A673 (cell line): ENCODE measurements at regions not wholly inside any gene's neighbourhood (a gene's known extent, or its start where the extent isn't known, plus 50 kb on each side); places are given as distances from the start of the nearest gene placed in this dataset.

Experiments
- BruUV-seq: library from RNA; stranded (reverse); fragments of 400-500 nt; replicated peaks from 2 replicates; lab custom pipeline; 2021; lab: Mats Ljungman, UMichigan
- CTCF ChIA-PET: fragments of 300-600 bp; sonication (Branson Sonifier 250); formaldehyde crosslinking; loops from one replicate; lab custom pipeline; 2022; ENCODE audit warnings: antibody characterized with exemption; lab: Charles Lee
- POLR2A ChIA-PET: fragments of 300-600 bp; sonication (Branson Sonifier 250); formaldehyde crosslinking; loops from one replicate; lab custom pipeline; 2022; ENCODE audit warnings: antibody characterized with exemption; ENCODE audit not compliant: low non-redundant PET; lab: Charles Lee
- DNase-seq: peaks from one replicate; pipeline ENCODE4 v3.0.0-alpha.2; 2015; ENCODE audit warnings: low spot score
- H3K27ac ChIP-seq: fragments of 200-600 bp; sonication (generic); 2 replicates; pipeline ENCODE4 v1.5.1; 2016; ENCODE audit warnings: mixed run types, low read depth, mild to moderate bottlenecking, mixed read lengths, antibody characterized with exemption, low read length; ENCODE audit not compliant: poor library complexity, severe bottlenecking
- H3K27me3 ChIP-seq: fragments of 200-600 bp; sonication (generic); replicated peaks from 2 replicates; pipeline ENCODE4 v1.6.1; 2017; ENCODE audit warnings: mixed run types, low read depth, mild to moderate bottlenecking, mixed read lengths, antibody characterized with exemption, low read length; ENCODE audit not compliant: insufficient read depth, poor library complexity
- H3K36me3 ChIP-seq: fragments of 200-600 bp; sonication (generic); 2 replicates; pipeline ENCODE4 v1.6.1; 2016; ENCODE audit warnings: mixed run types, mild to moderate bottlenecking, mixed read lengths, antibody characterized with exemption, low read length; ENCODE audit not compliant: insufficient read depth, poor library complexity, severe bottlenecking
- H3K4me1 ChIP-seq: fragments of 200-600 bp; sonication (generic); 2 replicates; pipeline ENCODE4 v1.6.1; 2017; ENCODE audit warnings: mixed run types, mild to moderate bottlenecking, mixed read lengths, antibody characterized with exemption, low read length; ENCODE audit not compliant: insufficient read depth, poor library complexity, severe bottlenecking
- H3K4me3 ChIP-seq: fragments of 200-600 bp; sonication (generic); 2 replicates; pipeline ENCODE4 v1.5.1; 2016; ENCODE audit warnings: low read depth, mixed run types, mild to moderate bottlenecking, mixed read lengths, low read length; ENCODE audit not compliant: poor library complexity, severe bottlenecking
- H3K9me3 ChIP-seq: fragments of 200-600 bp; sonication (generic); 2 replicates; pipeline ENCODE4 v1.6.1; 2016; ENCODE audit warnings: mixed run types, low read depth, mild to moderate bottlenecking, mixed read lengths, antibody characterized with exemption, low read length; ENCODE audit not compliant: poor library complexity, severe bottlenecking
- CTCF ChIP-seq: fragments of 300-800, 200-600 bp; sonication (generic); conservative IDR thresholded peaks from 2 replicates; pipeline ENCODE4 v1.5.1; 2017; ENCODE audit warnings: low read depth, mild to moderate bottlenecking, antibody characterized with exemption, low read length, moderate library complexity, mixed read lengths
- EZH2 ChIP-seq: fragments of 200-600 bp; sonication (generic); IDR thresholded peaks from 2 replicates; pipeline ENCODE4 v1.6.1; 2017; ENCODE audit warnings: borderline replicate concordance, low read depth, mild to moderate bottlenecking, mixed read lengths, antibody characterized with exemption, low read length; ENCODE audit not compliant: poor library complexity, severe bottlenecking
- intact Hi-C: fragments of 100-400 bp; cut with micrococcal nuclease; formaldehyde crosslinking; loops from one replicate; pipeline ENCODE4 v1.10.0; 2022; ENCODE audit not compliant: unreplicated experiment

- ChIA-PET POLR2A (interaction anchor here (0.7 kb wide), 1 partner anchor 24 kb away, joined by 8 read pairs; no protein-coding TSS in a partner anchor), CTCF (no interaction called here)
- DNase-seq: no peak
- H3K4me1 ChIP-seq: no peaks in the 10 kb centered on the region
- intact Hi-C loops: no loop called here
- BruUV-seq: no TSS peak
- no peak overlapping the region for H3K27ac ChIP-seq
- no peak overlapping the region for H3K4me3 ChIP-seq
- no peaks in the 10 kb centered on the region for H3K27me3 ChIP-seq
- no peaks in the 10 kb centered on the region for H3K9me3 ChIP-seq
- H3K36me3 ChIP-seq: no peaks in the 10 kb centered on the region
- TF ChIP-seq CTCF: no peak
- no peak for TF ChIP-seq EZH2
Measured at GRCh38 chr1:209389975-209390374, 193.5 kb upstream of the CAMK1G start.

GRCh38 chr1:209390764-209391163 is 192.8 kb upstream of the CAMK1G start:
- no peak overlapping the region for H3K4me3 ChIP-seq
- H3K27me3 ChIP-seq: no peaks in the 10 kb centered on the region
- H3K36me3 ChIP-seq: no peaks in the 10 kb centered on the region
- TF ChIP-seq EZH2 (no peak), CTCF (no peak)
- no TSS peak for BruUV-seq
- no peaks in the 10 kb centered on the region for H3K4me1 ChIP-seq
- DNase-seq: no peak
- intact Hi-C loops: no loop called here
- ChIA-PET CTCF (no interaction called here), POLR2A (interaction anchor here (0.7 kb wide), 1 partner anchor 24 kb away, joined by 8 read pairs; no protein-coding TSS in a partner anchor)
- H3K27ac ChIP-seq: no peak overlapping the region
- no peaks in the 10 kb centered on the region for H3K9me3 ChIP-seq

- Histone ChIP-seq H3K4me1 (no peaks in the 10 kb centered on the region), H3K4me3 (no peak overlapping the region), H3K27me3 (no peaks in the 10 kb centered on the region), H3K9me3 (no peaks in the 10 kb centered on the region), H3K27ac (no peak overlapping the region), H3K36me3 (no peaks in the 10 kb centered on the region)
- CTCF ChIA-PET: no interaction called here
- intact Hi-C loops: no loop called here
- POLR2A ChIA-PET: no interaction called here
- no TSS peak for BruUV-seq
- no peak for DNase-seq
- TF ChIP-seq CTCF (no peak), EZH2 (no peak)
Measured at GRCh38 chr1:209391792-209392191, 191.7 kb upstream of the CAMK1G start.
